ENCODE measurements at regions not wholly inside any gene's neighbourhood (a gene's known extent, or its start where the extent isn't known, plus 50 kb on each side); places are given as distances from the start of the nearest gene placed in this dataset.

DNA sequence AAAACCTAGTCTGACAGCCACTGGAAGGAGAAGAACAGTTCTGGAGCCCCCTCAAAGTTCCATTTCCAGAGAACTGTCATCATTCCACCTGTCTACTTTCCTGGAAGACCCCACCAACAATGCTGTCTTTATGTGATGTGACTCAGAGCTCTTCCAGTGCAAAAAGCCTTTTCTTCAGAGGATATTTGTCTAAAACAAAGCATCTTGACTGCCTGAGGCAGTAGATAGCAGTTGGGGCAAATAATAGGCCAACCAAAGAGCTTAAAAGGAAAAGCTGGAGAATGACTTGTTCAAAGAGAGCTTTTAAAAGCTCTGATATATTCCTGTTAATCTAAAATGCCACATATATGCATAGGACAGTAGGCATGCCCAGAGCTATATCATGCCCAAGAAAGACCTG is 62.6 kb downstream of the MIS18A start:
- Histone ChIP-seq H4K8ac (ENCODE audit: low read length) (no peak overlapping the region), H3K27me3 (ENCODE audit: control insufficient read depth in 1 of 2, insufficient read depth in 1 of 2, low read length in 2 of 2) (peaks cover 0 to 25% of the 10 kb centered on the region in 2 experiments), H3K9me3 (ENCODE audit: control insufficient read depth, low read length) (peaks cover 5% of the 10 kb centered on the region), H3K4me3 (ENCODE audit: insufficient read depth in 1 of 2, low read depth in 1 of 2, low read length in 2 of 2) (no peak overlapping the region), H3K9ac (ENCODE audit: low read length) (no peak overlapping the region), H3K4ac (ENCODE audit: low read depth in 1 of 2, low read length in 2 of 2) (no peak overlapping the region), H2AK5ac (ENCODE audit: low read length, severe bottlenecking) (no peak overlapping the region), H3K14ac (ENCODE audit: low read length in 2 of 2) (no peak overlapping the region), H3K4me1 (ENCODE audit: control insufficient read depth, insufficient read depth, low read depth, low read length) (no peaks in the 10 kb centered on the region), H3K79me1 (replicated peaks; ENCODE audit: low read length, poor library complexity, severe bottlenecking) (no peaks in the 10 kb centered on the region), H3K23ac (ENCODE audit: low read length in 2 of 2) (no peak overlapping the region), H3K18ac (ENCODE audit: low read depth in 1 of 2, low read length in 2 of 2) (no peak overlapping the region), H2BK12ac (ENCODE audit: low read length in 2 of 2) (no peak overlapping the region), H3K4me2 (ENCODE audit: low read length, poor library complexity, severe bottlenecking) (no peak overlapping the region), H3K36me3 (ENCODE audit: control insufficient read depth in 1 of 2, insufficient read depth in 2 of 2, low read depth in 1 of 2, low read length in 2 of 2) (no peaks in the 10 kb centered on the region), H2BK15ac (ENCODE audit: low read depth, poor library complexity, severe bottlenecking) (no peak overlapping the region), H3K27ac (ENCODE audit: low read length, poor library complexity, severe bottlenecking) (no peak overlapping the region), H2BK120ac (ENCODE audit: low read depth, low read length) (no peak overlapping the region), H2BK5ac (ENCODE audit: low read depth, low read length, poor library complexity, severe bottlenecking) (no peak overlapping the region), H4K91ac (ENCODE audit: low read length) (no peak overlapping the region), H2AFZ (ENCODE audit: low read depth, low read length) (no peak overlapping the region)
- no peak for DNase-seq

DNA sequence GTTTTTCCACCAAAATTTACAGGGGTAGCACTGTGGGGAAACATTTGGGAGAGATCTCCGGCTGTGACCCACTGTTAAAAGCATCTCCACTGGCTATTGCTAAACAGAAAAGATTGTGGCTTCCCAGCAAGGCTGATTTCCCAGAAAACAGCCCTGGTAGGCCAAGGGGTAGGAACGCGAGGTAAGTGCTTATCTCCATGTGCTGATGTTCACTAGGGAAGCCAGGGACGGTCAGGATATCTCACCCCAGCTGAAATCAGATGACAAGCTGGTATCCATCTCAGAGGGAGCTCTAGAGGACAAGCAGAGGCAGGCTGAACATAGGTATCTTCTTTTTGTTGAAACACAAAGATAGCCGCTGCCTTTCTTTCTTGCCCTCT is 63.6 kb downstream of the MIS18A start:
- 72% methylated on average over 5 of the region's 5 CpGs for WGBS
- no peak overlapping the region for H2AK5ac ChIP-seq (ENCODE audit: low read length, severe bottlenecking)
- no peak overlapping the region for H2AFZ ChIP-seq (ENCODE audit: low read depth, low read length)
- no peak overlapping the region for H2BK5ac ChIP-seq (ENCODE audit: low read depth, low read length, poor library complexity, severe bottlenecking)
- H3K79me1 ChIP-seq (replicated peaks; ENCODE audit: low read length, poor library complexity, severe bottlenecking) = no peaks in the 10 kb centered on the region
- no peak overlapping the region for H2BK15ac ChIP-seq (ENCODE audit: low read depth, poor library complexity, severe bottlenecking)
- no peak overlapping the region for H3K14ac ChIP-seq (ENCODE audit: low read length in 2 of 2)
- no peak overlapping the region for H3K18ac ChIP-seq (ENCODE audit: low read depth in 1 of 2, low read length in 2 of 2)
- no peak overlapping the region for H2BK12ac ChIP-seq (ENCODE audit: low read length in 2 of 2)
- H3K9me3 ChIP-seq (ENCODE audit: control insufficient read depth, low read length) = peaks cover 5% of the 10 kb centered on the region
- no peak overlapping the region for H4K91ac ChIP-seq (ENCODE audit: low read length)
- no peak overlapping the region for H4K8ac ChIP-seq (ENCODE audit: low read length)
- H3K4ac ChIP-seq (ENCODE audit: low read depth in 1 of 2, low read length in 2 of 2) = no peak overlapping the region
- no peak overlapping the region for H3K4me2 ChIP-seq (ENCODE audit: low read length, poor library complexity, severe bottlenecking)
- H3K9ac ChIP-seq (ENCODE audit: low read length) = no peak overlapping the region
- H3K27ac ChIP-seq (ENCODE audit: low read length, poor library complexity, severe bottlenecking) = no peak overlapping the region
- DNase-seq = no peak
- no peaks in the 10 kb centered on the region for H3K36me3 ChIP-seq (ENCODE audit: control insufficient read depth in 1 of 2, insufficient read depth in 2 of 2, low read depth in 1 of 2, low read length in 2 of 2)
- no peak overlapping the region for H3K4me3 ChIP-seq (ENCODE audit: insufficient read depth in 1 of 2, low read depth in 1 of 2, low read length in 2 of 2)
- H3K23ac ChIP-seq (ENCODE audit: low read length in 2 of 2) = no peak overlapping the region
- H2BK120ac ChIP-seq (ENCODE audit: low read depth, low read length) = no peak overlapping the region
- peaks cover 0 to 25% of the 10 kb centered on the region in 2 experiments for H3K27me3 ChIP-seq (ENCODE audit: control insufficient read depth in 1 of 2, insufficient read depth in 1 of 2, low read length in 2 of 2)
- no peaks in the 10 kb centered on the region for H3K4me1 ChIP-seq (ENCODE audit: control insufficient read depth, insufficient read depth, low read depth, low read length)

- H3K4me2 ChIP-seq (ENCODE audit: low read length, poor library complexity, severe bottlenecking) = no peak overlapping the region
- H3K14ac ChIP-seq (ENCODE audit: low read length in 2 of 2) = no peak overlapping the region
- H2AFZ ChIP-seq (ENCODE audit: low read depth, low read length) = no peak overlapping the region
- no peak overlapping the region for H3K27ac ChIP-seq (ENCODE audit: low read length, poor library complexity, severe bottlenecking)
- no peak overlapping the region for H3K4ac ChIP-seq (ENCODE audit: low read depth in 1 of 2, low read length in 2 of 2)
- WGBS = 57% methylated on average over 5 of the region's 5 CpGs
- no peak overlapping the region for H2AK5ac ChIP-seq (ENCODE audit: low read length, severe bottlenecking)
- no peak overlapping the region for H3K23ac ChIP-seq (ENCODE audit: low read length in 2 of 2)
- no peak overlapping the region for H2BK15ac ChIP-seq (ENCODE audit: low read depth, poor library complexity, severe bottlenecking)
- peaks cover 0 to 25% of the 10 kb centered on the region in 2 experiments for H3K27me3 ChIP-seq (ENCODE audit: control insufficient read depth in 1 of 2, insufficient read depth in 1 of 2, low read length in 2 of 2)
- H4K91ac ChIP-seq (ENCODE audit: low read length) = no peak overlapping the region
- peaks cover 5% of the 10 kb centered on the region for H3K9me3 ChIP-seq (ENCODE audit: control insufficient read depth, low read length)
- DNase-seq = no peak
- H3K9ac ChIP-seq (ENCODE audit: low read length) = no peak overlapping the region
- H2BK120ac ChIP-seq (ENCODE audit: low read depth, low read length) = no peak overlapping the region
- no peaks in the 10 kb centered on the region for H3K36me3 ChIP-seq (ENCODE audit: control insufficient read depth in 1 of 2, insufficient read depth in 2 of 2, low read depth in 1 of 2, low read length in 2 of 2)
- H4K8ac ChIP-seq (ENCODE audit: low read length) = no peak overlapping the region
- H2BK5ac ChIP-seq (ENCODE audit: low read depth, low read length, poor library complexity, severe bottlenecking) = no peak overlapping the region
- H3K4me1 ChIP-seq (ENCODE audit: control insufficient read depth, insufficient read depth, low read depth, low read length) = no peaks in the 10 kb centered on the region
- H3K4me3 ChIP-seq (ENCODE audit: insufficient read depth in 1 of 2, low read depth in 1 of 2, low read length in 2 of 2) = no peak overlapping the region
- H3K18ac ChIP-seq (ENCODE audit: low read depth in 1 of 2, low read length in 2 of 2) = no peak overlapping the region
- no peaks in the 10 kb centered on the region for H3K79me1 ChIP-seq (replicated peaks; ENCODE audit: low read length, poor library complexity, severe bottlenecking)
- no peak overlapping the region for H2BK12ac ChIP-seq (ENCODE audit: low read length in 2 of 2)
These were observed 64.1 kb downstream of the MIS18A start for GRCh38 chr21:32214654-32215305.

- Histone ChIP-seq H2BK5ac (ENCODE audit: low read depth, low read length, poor library complexity, severe bottlenecking) (no peak overlapping the region), H2AFZ (ENCODE audit: low read depth, low read length) (no peak overlapping the region), H3K36me3 (ENCODE audit: control insufficient read depth in 1 of 2, insufficient read depth in 2 of 2, low read depth in 1 of 2, low read length in 2 of 2) (no peaks in the 10 kb centered on the region), H3K4me2 (ENCODE audit: low read length, poor library complexity, severe bottlenecking) (no peak overlapping the region), H3K4me3 (ENCODE audit: insufficient read depth in 1 of 2, low read depth in 1 of 2, low read length in 2 of 2) (no peak overlapping the region), H3K27me3 (ENCODE audit: control insufficient read depth in 1 of 2, insufficient read depth in 1 of 2, low read length in 2 of 2) (peaks cover 0 to 19% of the 10 kb centered on the region in 2 experiments), H4K91ac (ENCODE audit: low read length) (no peak overlapping the region), H4K8ac (ENCODE audit: low read length) (no peak overlapping the region), H3K79me1 (replicated peaks; ENCODE audit: low read length, poor library complexity, severe bottlenecking) (no peaks in the 10 kb centered on the region), H2AK5ac (ENCODE audit: low read length, severe bottlenecking) (no peak overlapping the region), H3K18ac (ENCODE audit: low read depth in 1 of 2, low read length in 2 of 2) (no peak overlapping the region), H2BK120ac (ENCODE audit: low read depth, low read length) (no peak overlapping the region), H3K4ac (ENCODE audit: low read depth in 1 of 2, low read length in 2 of 2) (no peak overlapping the region), H3K27ac (ENCODE audit: low read length, poor library complexity, severe bottlenecking) (no peak overlapping the region), H3K9me3 (ENCODE audit: control insufficient read depth, low read length) (peaks cover 5% of the 10 kb centered on the region), H2BK15ac (ENCODE audit: low read depth, poor library complexity, severe bottlenecking) (no peak overlapping the region), H3K9ac (ENCODE audit: low read length) (no peak overlapping the region), H3K23ac (ENCODE audit: low read length in 2 of 2) (no peak overlapping the region), H3K4me1 (ENCODE audit: control insufficient read depth, insufficient read depth, low read depth, low read length) (no peaks in the 10 kb centered on the region), H3K14ac (ENCODE audit: low read length in 2 of 2) (no peak overlapping the region), H2BK12ac (ENCODE audit: low read length in 2 of 2) (no peak overlapping the region)
- no peak for DNase-seq
- WGBS = 61% methylated on average over 4 of the region's 4 CpGs
These were observed 66.7 kb downstream of the MIS18A start for GRCh38 chr21:32212116-32212515.
